K562 (cell line): ENCODE measurements at regions not wholly inside any gene's neighbourhood (a gene's known extent, or its start where the extent isn't known, plus 50 kb on each side); places are given as distances from the start of the nearest gene placed in this dataset.

Experiments used
- CEBPB ChIP-seq: fragments of 450-650 bp; IDR thresholded peaks from 2 replicates; pipeline ENCODE4 v1.6.1; 2016; ENCODE audit warnings: missing genetic modification characterization, missing compliant biosample characterization
- E2F5 ChIP-seq: sonication (generic); formaldehyde crosslinking; IDR thresholded peaks from 2 replicates; pipeline ENCODE4 v1.8.0; 2022; ENCODE audit warnings: mild to moderate bottlenecking, missing genetic modification reagents
- ELF1 ChIP-seq: fragments of 200-800 bp; sonication (Bioruptor generic); IDR thresholded peaks from 2 replicates; pipeline ENCODE4 v1.6.1; 2016; ENCODE audit warnings: missing genetic modification characterization, missing compliant biosample characterization
- ILK ChIP-seq: fragments of 450-650 bp; IDR thresholded peaks from 2 replicates; pipeline ENCODE4 v1.6.1; 2016; ENCODE audit warnings: missing genetic modification characterization, low read depth, mild to moderate bottlenecking, missing compliant biosample characterization, moderate library complexity, borderline replicate concordance
- KDM1A ChIP-seq, 2 experiments: fragments of 450-650 bp; IDR thresholded peaks; 2 replicates each; pipeline ENCODE4 v1.6.1; 2016; ENCODE audit warnings: mild to moderate bottlenecking in 2 of 2
- KHSRP ChIP-seq: fragments of 450-650 bp; IDR thresholded peaks from 2 replicates; pipeline ENCODE4 v1.6.1; 2017
- NFE2 ChIP-seq: IDR thresholded peaks from 2 replicates; pipeline ENCODE4 v1.6.1; 2014; ENCODE audit warnings: antibody characterized with exemption, low read depth
- NFE2L1 ChIP-seq: fragments of 450-650 bp; IDR thresholded peaks from 2 replicates; pipeline ENCODE4 v1.6.1; 2016; ENCODE audit warnings: missing genetic modification characterization, low read depth, mild to moderate bottlenecking, missing compliant biosample characterization, moderate library complexity, borderline replicate concordance
- PCBP2 ChIP-seq: fragments of 200-400 bp; formaldehyde crosslinking; IDR thresholded peaks from 2 replicates; pipeline ENCODE4 v1.6.1; 2018; ENCODE audit warnings: low read length, low read depth, mild to moderate bottlenecking, moderate library complexity; ENCODE audit not compliant: poor library complexity, severe bottlenecking
- PHF21A ChIP-seq: fragments of 450-650 bp; IDR thresholded peaks from 2 replicates; pipeline ENCODE4 v1.6.1; 2017; ENCODE audit warnings: low read depth, borderline replicate concordance
- PML ChIP-seq: IDR thresholded peaks from 2 replicates; pipeline ENCODE4 v1.6.1; 2012; ENCODE audit warnings: low read length, inconsistent platforms
- TCF7L2 ChIP-seq: fragments of 150-350 bp; IDR thresholded peaks from 2 replicates; pipeline ENCODE4 v1.6.1; 2016; ENCODE audit warnings: low read depth, mild to moderate bottlenecking, low read length, moderate library complexity
- UBTF ChIP-seq, 2 experiments: IDR thresholded peaks; 2 replicates each; pipeline ENCODE4 v1.6.1; 2012; ENCODE audit warnings: improper control_type of control experiment in 2 of 2, low read depth in 2 of 2, low read length in 2 of 2, borderline replicate concordance in 1 of 2
- XRCC3 ChIP-seq: fragments of 450-650 bp; IDR thresholded peaks from 2 replicates; pipeline ENCODE4 v1.6.1; 2017; ENCODE audit warnings: mild to moderate bottlenecking, moderate library complexity
- ZNF174 ChIP-seq: fragments of 250-450 bp; sonication (Bioruptor Pico); IDR thresholded peaks from 2 replicates; pipeline ENCODE4 v1.4.0; 2020; ENCODE audit warnings: mild to moderate bottlenecking
- ZNF384 ChIP-seq: IDR thresholded peaks from 2 replicates; pipeline ENCODE4 v1.6.1; 2012; ENCODE audit warnings: low read depth, low read length, improper control_type of control experiment
- ZNF507 ChIP-seq: conservative IDR thresholded peaks from 2 replicates; pipeline ENCODE4 v1.6.1; 2017; ENCODE audit warnings: missing genetic modification characterization, missing compliant biosample characterization
- ZNF561 ChIP-seq: fragments of 450-650 bp; formaldehyde crosslinking; conservative IDR thresholded peaks from 2 replicates; pipeline ENCODE4 v1.4.0; 2020; ENCODE audit warnings: mild to moderate bottlenecking, moderate library complexity
- ZNF592 ChIP-seq: fragments of 450-650 bp; IDR thresholded peaks from 2 replicates; pipeline ENCODE4 v1.6.1; 2017; ENCODE audit warnings: antibody characterized with exemption, mild to moderate bottlenecking
- ZNF655 ChIP-seq: fragments of 250-450 bp; sonication (Bioruptor Pico); IDR thresholded peaks from 2 replicates; pipeline ENCODE4 v1.5.0; 2021
- ZNF764 ChIP-seq: fragments of 250-450 bp; sonication (Bioruptor Pico); IDR thresholded peaks from 2 replicates; pipeline ENCODE4 v1.4.0; 2020; ENCODE audit warnings: low read depth, mild to moderate bottlenecking, moderate library complexity

GRCh38 chr4:10185518-10186227 lies 69.1 kb upstream of the WDR1 start (continued):
- TF ChIP-seq E2F5 (CRISPR knock-in tag) = no peak
- no peak for TF ChIP-seq PCBP2
- no peak for TF ChIP-seq CEBPB (tag)
- TF ChIP-seq ZNF592 = peak; percentile 97
- TF ChIP-seq ZNF507 (tag) = no peak
- no peak for TF ChIP-seq NFE2L1 (tag)
- no peak for TF ChIP-seq KHSRP
- no peak for TF ChIP-seq ZNF174 (CRISPR knock-in tag)
- no peak for TF ChIP-seq XRCC3
- peak; percentile 72 to 75; a peak in 3 of 4 replicates for TF ChIP-seq KDM1A (IDR thresholded peaks at IDR 0.05)
- TF ChIP-seq ELF1 (tag) = no peak
- TF ChIP-seq PHF21A = no peak
- TF ChIP-seq ILK = no peak
- TF ChIP-seq ZNF384 = no peak
- peak; percentile 65 for TF ChIP-seq NFE2
- TF ChIP-seq ZNF655 (CRISPR knock-in tag) = no peak; the same call in 1 of the 2 replicates
- TF ChIP-seq PML = peak; percentile 49
- no peak for TF ChIP-seq TCF7L2
- TF ChIP-seq ZNF764 = no peak
- 0 out of 4 replicates have a peak, but pooled peaks of 1 of the 2 experiments have one; percentile 17 for TF ChIP-seq UBTF (IDR thresholded peaks at IDR 0.05; ENCODE audit: borderline replicate concordance in 1 of 2, low read depth in 2 of 2, low read length in 2 of 2)
- no peak for TF ChIP-seq ZNF561 (CRISPR knock-in tag)
